ENCODE measurements at regions not wholly inside any gene's neighbourhood (a gene's known extent, or its start where the extent isn't known, plus 50 kb on each side); places are given as distances from the start of the nearest gene placed in this dataset.

DNA sequence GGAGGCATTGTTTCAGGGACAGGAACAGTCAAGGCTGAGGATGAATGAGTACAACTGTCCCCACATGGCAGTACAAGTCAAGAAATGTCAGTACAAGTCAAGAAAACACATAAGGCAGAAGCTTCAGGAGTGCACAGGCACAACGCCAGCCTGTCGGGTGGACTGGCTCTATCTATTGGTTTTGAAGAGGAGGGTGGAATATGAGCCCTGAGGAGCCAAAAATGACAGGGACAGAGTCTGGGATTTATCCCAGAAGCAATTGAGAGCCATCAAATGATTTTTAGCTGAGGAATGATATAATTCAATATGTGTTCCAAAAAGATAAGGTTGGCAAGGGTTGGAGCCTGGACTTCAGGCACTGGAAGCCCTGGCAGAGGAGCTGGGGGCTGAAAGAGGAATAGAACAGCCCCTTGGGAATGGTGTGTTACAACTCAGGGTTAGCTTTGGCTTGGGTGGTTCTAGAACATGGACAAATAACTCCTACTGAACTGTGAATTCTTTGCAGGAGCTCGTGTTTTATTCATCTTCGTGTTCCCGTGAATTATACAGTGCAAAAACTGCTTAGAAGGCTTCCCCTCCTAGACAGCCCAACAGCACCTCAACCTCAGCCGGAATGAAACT is 425.7 kb upstream of the ARID1B start:
- no peak for DNase-seq
- WGBS (ENCODE audit: insufficient coverage, low lambda C conversion rate), result 100% methylated on average over 2 of the region's 6 CpGs
- H3K4me1 ChIP-seq (ENCODE audit: control insufficient read depth, insufficient read depth, low read length), result no peaks in the 10 kb centered on the region
- no peaks in the 10 kb centered on the region for H3K9me3 ChIP-seq (ENCODE audit: control insufficient read depth, low read depth, low read length)
- H3K4me3 ChIP-seq (ENCODE audit: low read length), result no peak overlapping the region
- H3K27me3 ChIP-seq (ENCODE audit: control insufficient read depth, insufficient read depth, low read length), result no peaks in the 10 kb centered on the region
- no peaks in the 10 kb centered on the region for H3K36me3 ChIP-seq (ENCODE audit: control insufficient read depth, insufficient read depth, low read length)
- no peak overlapping the region for H3K27ac ChIP-seq (ENCODE audit: low read length)

- H3K4me1 ChIP-seq (ENCODE audit: control insufficient read depth, insufficient read depth, low read length), result no peaks in the 10 kb centered on the region
- H3K36me3 ChIP-seq (ENCODE audit: control insufficient read depth, insufficient read depth, low read length), result no peaks in the 10 kb centered on the region
- 100% methylated on average over 1 of the region's 4 CpGs for WGBS (ENCODE audit: insufficient coverage, low lambda C conversion rate)
- no peaks in the 10 kb centered on the region for H3K9me3 ChIP-seq (ENCODE audit: control insufficient read depth, low read depth, low read length)
- H3K27me3 ChIP-seq (ENCODE audit: control insufficient read depth, insufficient read depth, low read length), result no peaks in the 10 kb centered on the region
- no peak overlapping the region for H3K4me3 ChIP-seq (ENCODE audit: low read length)
- no peak for DNase-seq
- no peak overlapping the region for H3K27ac ChIP-seq (ENCODE audit: low read length)
Observed at GRCh38 chr6:156350337-156350736, 426.8 kb upstream of the ARID1B start.

- Histone ChIP-seq H3K4me1 (ENCODE audit: control insufficient read depth, insufficient read depth, low read length) (no peaks in the 10 kb centered on the region), H3K36me3 (ENCODE audit: control insufficient read depth, insufficient read depth, low read length) (no peaks in the 10 kb centered on the region), H3K9me3 (ENCODE audit: control insufficient read depth, low read depth, low read length) (no peaks in the 10 kb centered on the region), H3K27ac (ENCODE audit: low read length) (no peak overlapping the region), H3K4me3 (ENCODE audit: low read length) (no peak overlapping the region), H3K27me3 (ENCODE audit: control insufficient read depth, insufficient read depth, low read length) (no peaks in the 10 kb centered on the region)
- no peak for DNase-seq
- no CpG with 5 or more reads among the region's 2 CpGs for WGBS (ENCODE audit: insufficient coverage, low lambda C conversion rate)
Observed at GRCh38 chr6:156348849-156349248, 428.3 kb upstream of the ARID1B start.

GRCh38 chr6:156348424-156348823 is 428.8 kb upstream of the ARID1B start:
- no peaks in the 10 kb centered on the region for H3K36me3 ChIP-seq (ENCODE audit: control insufficient read depth, insufficient read depth, low read length)
- no peaks in the 10 kb centered on the region for H3K9me3 ChIP-seq (ENCODE audit: control insufficient read depth, low read depth, low read length)
- WGBS (ENCODE audit: insufficient coverage, low lambda C conversion rate), result no CpG with 5 or more reads among the region's 4 CpGs
- no peaks in the 10 kb centered on the region for H3K27me3 ChIP-seq (ENCODE audit: control insufficient read depth, insufficient read depth, low read length)
- H3K27ac ChIP-seq (ENCODE audit: low read length), result no peak overlapping the region
- no peak overlapping the region for H3K4me3 ChIP-seq (ENCODE audit: low read length)
- no peaks in the 10 kb centered on the region for H3K4me1 ChIP-seq (ENCODE audit: control insufficient read depth, insufficient read depth, low read length)
- no peak for DNase-seq

- no peak for DNase-seq
- H3K4me1 ChIP-seq (ENCODE audit: control insufficient read depth, insufficient read depth, low read length), result no peaks in the 10 kb centered on the region
- H3K36me3 ChIP-seq (ENCODE audit: control insufficient read depth, insufficient read depth, low read length), result no peaks in the 10 kb centered on the region
- H3K4me3 ChIP-seq (ENCODE audit: low read length), result no peak overlapping the region
- no peaks in the 10 kb centered on the region for H3K9me3 ChIP-seq (ENCODE audit: control insufficient read depth, low read depth, low read length)
- no CpG with 5 or more reads among the region's 6 CpGs for WGBS (ENCODE audit: insufficient coverage, low lambda C conversion rate)
- H3K27ac ChIP-seq (ENCODE audit: low read length), result no peak overlapping the region
- no peaks in the 10 kb centered on the region for H3K27me3 ChIP-seq (ENCODE audit: control insufficient read depth, insufficient read depth, low read length)
Observed at GRCh38 chr6:156347656-156348055, 429.5 kb upstream of the ARID1B start.

DNA sequence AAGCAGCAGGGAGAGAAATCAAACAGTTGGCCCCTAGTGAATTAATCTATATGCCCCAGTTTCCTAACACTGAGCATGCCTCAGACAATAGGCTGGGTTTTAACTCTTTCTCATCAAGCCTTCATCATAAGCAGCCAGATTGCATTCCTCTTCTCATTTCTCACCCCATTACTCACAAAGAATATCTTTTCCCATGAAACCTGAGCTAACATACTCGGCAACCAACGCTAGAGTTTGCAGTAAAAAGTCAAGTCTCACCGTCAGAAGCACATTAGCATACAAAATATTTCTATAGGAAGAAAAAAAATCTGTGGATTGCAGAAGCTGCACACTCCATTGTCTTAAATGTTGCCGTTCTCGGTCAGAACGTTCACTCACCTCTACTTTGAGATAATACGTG is 429.9 kb upstream of the ARID1B start:
- no peak overlapping the region for H3K4me3 ChIP-seq (ENCODE audit: low read length)
- H3K27me3 ChIP-seq (ENCODE audit: control insufficient read depth, insufficient read depth, low read length), result no peaks in the 10 kb centered on the region
- H3K4me1 ChIP-seq (ENCODE audit: control insufficient read depth, insufficient read depth, low read length), result no peaks in the 10 kb centered on the region
- no peak overlapping the region for H3K27ac ChIP-seq (ENCODE audit: low read length)
- no peaks in the 10 kb centered on the region for H3K36me3 ChIP-seq (ENCODE audit: control insufficient read depth, insufficient read depth, low read length)
- H3K9me3 ChIP-seq (ENCODE audit: control insufficient read depth, low read depth, low read length), result no peaks in the 10 kb centered on the region
- no CpG with 5 or more reads among the region's 7 CpGs for WGBS (ENCODE audit: insufficient coverage, low lambda C conversion rate)
- DNase-seq, result no peak

DNA sequence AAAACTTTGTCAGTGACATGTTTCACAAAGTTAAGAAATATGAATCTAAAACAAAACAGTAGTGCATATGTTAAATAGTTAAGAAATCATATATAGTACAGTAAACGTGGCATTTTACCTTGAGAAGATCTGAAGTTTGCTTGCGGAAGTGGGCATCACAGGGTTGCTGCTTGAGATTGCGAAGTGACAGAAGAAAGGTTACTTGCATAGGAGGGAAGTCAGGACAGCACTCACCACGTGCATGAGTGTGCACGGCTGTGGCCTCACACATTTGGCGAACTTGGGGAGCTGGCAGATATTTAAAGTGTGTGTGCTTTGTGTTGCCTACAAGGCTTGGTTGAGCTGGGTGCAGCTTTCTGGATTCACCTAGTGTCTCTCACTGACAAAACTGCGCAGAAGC is 431.5 kb upstream of the ARID1B start:
- no peak overlapping the region for H3K27ac ChIP-seq (ENCODE audit: low read length)
- no peak overlapping the region for H3K4me3 ChIP-seq (ENCODE audit: low read length)
- 80% methylated on average over 1 of the region's 7 CpGs for WGBS (ENCODE audit: insufficient coverage, low lambda C conversion rate)
- DNase-seq, result no peak
- no peaks in the 10 kb centered on the region for H3K9me3 ChIP-seq (ENCODE audit: control insufficient read depth, low read depth, low read length)
- no peaks in the 10 kb centered on the region for H3K36me3 ChIP-seq (ENCODE audit: control insufficient read depth, insufficient read depth, low read length)
- no peaks in the 10 kb centered on the region for H3K4me1 ChIP-seq (ENCODE audit: control insufficient read depth, insufficient read depth, low read length)
- H3K27me3 ChIP-seq (ENCODE audit: control insufficient read depth, insufficient read depth, low read length), result no peaks in the 10 kb centered on the region

DNA sequence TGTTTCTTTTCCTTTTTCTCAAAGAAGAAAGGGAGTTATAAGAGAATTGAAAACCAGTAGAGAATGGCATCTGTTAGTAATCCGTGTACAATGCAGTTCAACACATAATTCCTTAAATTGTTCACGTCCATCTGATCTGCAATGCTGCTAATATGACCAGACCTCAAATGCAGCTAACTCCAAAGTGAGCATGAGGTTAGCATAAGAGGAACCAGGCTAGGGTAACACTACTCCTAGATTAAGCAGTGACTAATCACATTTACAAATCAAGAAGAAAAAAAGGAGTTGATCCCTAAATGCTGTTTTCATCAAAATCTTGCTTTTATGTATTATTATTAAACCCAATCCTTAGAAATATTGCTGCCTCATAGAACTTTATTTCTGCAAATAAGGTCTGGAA is 432.7 kb upstream of the ARID1B start:
- H3K27ac ChIP-seq (ENCODE audit: low read length), result no peak overlapping the region
- no peaks in the 10 kb centered on the region for H3K9me3 ChIP-seq (ENCODE audit: control insufficient read depth, low read depth, low read length)
- WGBS (ENCODE audit: insufficient coverage, low lambda C conversion rate), result no CpG with 5 or more reads among the region's 2 CpGs
- H3K4me3 ChIP-seq (ENCODE audit: low read length), result no peak overlapping the region
- H3K27me3 ChIP-seq (ENCODE audit: control insufficient read depth, insufficient read depth, low read length), result no peaks in the 10 kb centered on the region
- no peaks in the 10 kb centered on the region for H3K4me1 ChIP-seq (ENCODE audit: control insufficient read depth, insufficient read depth, low read length)
- DNase-seq, result no peak
- no peaks in the 10 kb centered on the region for H3K36me3 ChIP-seq (ENCODE audit: control insufficient read depth, insufficient read depth, low read length)

DNA sequence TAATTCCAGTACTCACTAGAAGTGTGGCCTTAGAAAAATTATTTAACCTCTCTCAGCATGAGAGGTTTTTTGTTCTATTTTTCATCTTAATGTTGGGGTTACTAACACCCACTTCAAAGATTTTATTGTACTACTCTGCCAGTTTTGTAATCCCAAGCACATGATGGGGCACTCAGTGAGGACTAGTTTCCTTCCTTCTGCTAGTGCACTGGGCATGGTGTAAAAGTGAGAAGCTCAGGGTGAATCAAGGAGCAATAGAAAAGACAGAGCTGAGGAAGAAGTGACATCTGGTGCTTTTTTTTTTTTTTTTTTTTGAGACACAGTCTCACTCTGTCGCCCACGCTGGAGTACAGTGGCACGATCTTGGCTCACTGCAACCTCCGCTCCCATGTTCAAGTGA is 439.4 kb upstream of the ARID1B start:
- no peaks in the 10 kb centered on the region for H3K27me3 ChIP-seq (ENCODE audit: control insufficient read depth, insufficient read depth, low read length)
- no peaks in the 10 kb centered on the region for H3K9me3 ChIP-seq (ENCODE audit: control insufficient read depth, low read depth, low read length)
- WGBS (ENCODE audit: insufficient coverage, low lambda C conversion rate), result no CpG with 5 or more reads among the region's 4 CpGs
- DNase-seq, result no peak
- no peaks in the 10 kb centered on the region for H3K4me1 ChIP-seq (ENCODE audit: control insufficient read depth, insufficient read depth, low read length)
- H3K27ac ChIP-seq (ENCODE audit: low read length), result no peak overlapping the region
- H3K4me3 ChIP-seq (ENCODE audit: low read length), result no peak overlapping the region
- no peaks in the 10 kb centered on the region for H3K36me3 ChIP-seq (ENCODE audit: control insufficient read depth, insufficient read depth, low read length)

DNA sequence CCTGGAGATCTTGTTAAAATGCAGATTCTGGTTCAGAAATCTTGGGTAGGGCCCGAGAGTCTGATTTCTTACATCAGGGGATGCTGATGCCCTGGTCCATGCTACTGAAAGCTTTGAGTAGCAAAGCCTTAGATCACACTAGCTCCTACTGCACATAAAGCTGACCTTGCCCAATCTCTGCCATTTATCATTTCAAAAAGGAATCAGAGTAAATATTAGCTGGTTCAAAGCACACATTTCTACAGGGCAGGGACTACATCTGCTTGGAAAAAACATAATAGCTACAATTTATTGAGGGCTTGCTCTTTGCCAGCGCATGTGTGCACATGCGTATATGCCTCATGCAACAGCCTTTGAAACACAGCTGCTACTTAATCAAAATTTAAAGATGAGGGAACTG is 440.4 kb upstream of the ARID1B start:
- no peaks in the 10 kb centered on the region for H3K9me3 ChIP-seq (ENCODE audit: control insufficient read depth, low read depth, low read length)
- H3K4me1 ChIP-seq (ENCODE audit: control insufficient read depth, insufficient read depth, low read length), result no peaks in the 10 kb centered on the region
- no CpG with 5 or more reads among the region's 3 CpGs for WGBS (ENCODE audit: insufficient coverage, low lambda C conversion rate)
- DNase-seq, result no peak
- H3K4me3 ChIP-seq (ENCODE audit: low read length), result no peak overlapping the region
- no peak overlapping the region for H3K27ac ChIP-seq (ENCODE audit: low read length)
- H3K27me3 ChIP-seq (ENCODE audit: control insufficient read depth, insufficient read depth, low read length), result no peaks in the 10 kb centered on the region
- no peaks in the 10 kb centered on the region for H3K36me3 ChIP-seq (ENCODE audit: control insufficient read depth, insufficient read depth, low read length)

GRCh38 chr6:156336089-156336488 is 441.1 kb upstream of the ARID1B start:
- WGBS (ENCODE audit: insufficient coverage, low lambda C conversion rate), result no CpG with 5 or more reads among the region's 5 CpGs
- DNase-seq, result no peak

More at GRCh38 chr6:156336089-156336488, 441.1 kb upstream of the ARID1B start:
- no peaks in the 10 kb centered on the region for H3K36me3 ChIP-seq (ENCODE audit: control insufficient read depth, insufficient read depth, low read length)
- no peaks in the 10 kb centered on the region for H3K4me1 ChIP-seq (ENCODE audit: control insufficient read depth, insufficient read depth, low read length)
- no peak overlapping the region for H3K4me3 ChIP-seq (ENCODE audit: low read length)
- H3K27ac ChIP-seq (ENCODE audit: low read length), result no peak overlapping the region
- no peaks in the 10 kb centered on the region for H3K9me3 ChIP-seq (ENCODE audit: control insufficient read depth, low read depth, low read length)
- H3K27me3 ChIP-seq (ENCODE audit: control insufficient read depth, insufficient read depth, low read length), result no peaks in the 10 kb centered on the region

Data from large intestine (tissue), 3 donors.